Endothelial cell of umbilical vein (primary cell): ENCODE measurements at regions not wholly inside any gene's neighbourhood (a gene's known extent, or its start where the extent isn't known, plus 50 kb on each side); places are given as distances from the start of the nearest gene placed in this dataset.

Source experiments
- CTCF ChIP-seq, 2 donors: IDR thresholded peaks; 1 replicate in 1 of 2; 2 replicates in 1 of 2; pipeline ENCODE4 v1.5.1; 2011; ENCODE audit warnings: low read length in 2 of 2, mild to moderate bottlenecking in 2 of 2, moderate library complexity in 2 of 2, control low read depth in 1 of 2, inconsistent platforms in 1 of 2, low read depth in 1 of 2; ENCODE audit not compliant: insufficient read depth in 1 of 2; ENCODE audit errors: extremely low read depth in 1 of 2
- TF ChIP-seq, protein P1 (sequence below): IDR thresholded peaks from 2 replicates; pipeline ENCODE4 v1.6.1; 2011; ENCODE audit not compliant: insufficient read depth, insufficient read length

GRCh38 chr12:22808860-22809259, 183.9 kb downstream of the ETNK1 start:
- no peak for TF ChIP-seq CTCF (IDR thresholded peaks at IDR 0.05; ENCODE audit: extremely low read depth in 1 of 2, insufficient read depth in 1 of 2, low read depth in 1 of 2, low read length in 2 of 2)
- TF ChIP-seq, protein P1, sequence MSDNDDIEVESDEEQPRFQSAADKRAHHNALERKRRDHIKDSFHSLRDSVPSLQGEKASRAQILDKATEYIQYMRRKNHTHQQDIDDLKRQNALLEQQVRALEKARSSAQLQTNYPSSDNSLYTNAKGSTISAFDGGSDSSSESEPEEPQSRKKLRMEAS = no peak
